LHCN-M2 (cell line): ENCODE measurements at regions not wholly inside any gene's neighbourhood (a gene's known extent, or its start where the extent isn't known, plus 50 kb on each side); places are given as distances from the start of the nearest gene placed in this dataset.
A peak's percentile ranks its signal among the peaks of the same experiment; 100 is the strongest.

Experiments used
- DNase-seq: peaks from one replicate; pipeline ENCODE4 v3.0.0-alpha.2; 2012; ENCODE audit warnings: low read depth

DNA sequence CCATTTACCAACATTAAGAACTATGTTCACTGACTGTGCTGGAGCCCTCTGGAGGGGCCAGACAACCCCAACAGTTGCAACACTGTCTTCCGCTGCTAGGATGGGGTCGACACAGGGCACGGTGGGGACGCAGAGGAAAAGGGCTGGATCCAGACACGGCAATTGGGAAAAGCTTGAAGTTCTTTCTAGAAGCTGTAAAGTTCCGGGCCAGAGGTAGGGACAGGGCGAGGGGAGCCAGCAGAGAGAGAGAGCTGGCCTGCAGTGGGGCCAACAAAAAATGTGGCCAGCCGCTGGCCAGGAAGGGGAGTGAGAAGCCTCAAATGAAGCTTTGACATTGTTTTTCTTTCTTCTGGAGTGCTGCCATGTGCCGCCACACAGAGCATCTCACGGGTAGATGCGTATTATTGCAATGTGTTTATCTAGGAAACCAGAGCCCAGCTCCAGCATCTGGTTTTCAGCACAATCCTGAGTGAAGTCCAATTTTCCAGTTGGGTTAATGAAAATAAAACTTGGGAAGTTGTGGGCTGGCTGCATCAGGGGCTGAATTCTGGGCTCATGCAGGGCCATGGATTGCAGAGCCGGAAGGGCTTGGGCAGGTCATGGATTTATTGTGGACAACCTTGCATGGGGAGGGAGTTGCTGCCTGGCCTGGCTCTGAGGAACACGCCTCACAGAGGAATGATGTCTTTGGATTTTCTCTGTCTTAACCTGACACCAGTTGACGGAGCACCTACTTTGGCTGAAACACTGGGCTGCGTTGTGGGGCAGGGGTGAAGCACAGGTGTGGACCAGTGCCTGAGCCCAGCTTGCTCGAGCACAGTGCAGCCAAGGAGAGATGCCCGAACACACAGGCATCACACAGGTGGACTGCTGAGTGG is 67.6 kb upstream of the AMPD3 start:
- peak; percentile 76 for DNase-seq

DNA sequence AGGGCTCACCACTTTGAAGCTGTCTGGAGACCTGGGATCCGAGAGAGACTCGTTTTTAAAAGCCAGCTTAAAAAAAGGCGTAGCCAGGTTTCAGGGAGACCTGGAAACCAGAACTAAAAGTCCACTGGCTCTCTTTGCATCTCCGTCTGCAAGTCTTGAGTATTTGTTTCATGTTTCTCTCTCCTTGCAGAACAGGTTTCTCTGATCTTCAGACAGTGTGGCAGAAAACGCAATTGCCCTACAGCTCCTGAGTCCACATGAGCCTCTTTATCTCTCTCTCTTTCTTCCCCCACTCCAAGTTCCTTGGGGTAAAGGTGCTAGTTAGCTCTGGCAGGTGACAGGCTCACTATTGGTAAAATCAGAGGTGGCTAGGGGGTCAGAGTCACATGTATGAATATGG is 67.0 kb upstream of the AMPD3 start:
- no peak for DNase-seq

DNA sequence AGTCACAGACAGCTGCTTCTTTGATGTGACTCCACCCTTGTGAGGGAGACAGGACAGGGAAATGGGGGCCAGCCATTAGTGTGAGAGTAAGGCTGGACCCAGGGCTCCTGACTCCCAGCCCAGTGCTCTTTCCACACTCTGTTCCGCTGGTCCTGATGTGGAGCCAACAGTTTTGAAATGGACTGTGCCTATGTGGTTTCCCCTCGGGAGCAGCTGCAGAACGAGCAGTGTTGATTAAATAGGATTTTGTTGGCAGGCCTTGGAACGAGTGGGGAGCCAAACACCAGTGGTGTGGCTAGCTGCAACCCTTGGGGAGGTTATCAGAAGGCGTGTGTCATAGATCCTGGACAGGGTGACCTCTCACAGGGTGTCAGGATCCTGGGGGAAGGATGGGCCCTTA is 66.5 kb upstream of the AMPD3 start:
- DNase-seq: no peak

DNA sequence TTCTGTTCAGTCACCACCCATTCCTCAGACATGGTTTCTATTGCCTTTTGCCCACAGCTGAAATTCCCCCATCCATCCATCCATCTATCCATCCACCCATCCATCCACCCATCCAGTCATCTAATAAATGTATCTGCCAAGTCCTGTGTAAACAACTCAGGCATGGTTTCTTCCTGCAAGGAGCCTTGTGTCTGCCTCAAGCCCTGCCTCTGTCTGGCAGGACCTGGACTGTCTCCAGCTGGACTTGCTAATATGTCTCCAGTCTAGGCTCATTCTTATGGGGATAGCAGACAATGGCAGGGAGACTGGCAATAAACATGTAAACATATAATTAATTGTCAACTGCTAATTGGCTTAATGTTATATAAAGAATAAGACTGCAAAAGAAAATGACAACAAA is 64.7 kb upstream of the AMPD3 start:
- no peak for DNase-seq

DNA sequence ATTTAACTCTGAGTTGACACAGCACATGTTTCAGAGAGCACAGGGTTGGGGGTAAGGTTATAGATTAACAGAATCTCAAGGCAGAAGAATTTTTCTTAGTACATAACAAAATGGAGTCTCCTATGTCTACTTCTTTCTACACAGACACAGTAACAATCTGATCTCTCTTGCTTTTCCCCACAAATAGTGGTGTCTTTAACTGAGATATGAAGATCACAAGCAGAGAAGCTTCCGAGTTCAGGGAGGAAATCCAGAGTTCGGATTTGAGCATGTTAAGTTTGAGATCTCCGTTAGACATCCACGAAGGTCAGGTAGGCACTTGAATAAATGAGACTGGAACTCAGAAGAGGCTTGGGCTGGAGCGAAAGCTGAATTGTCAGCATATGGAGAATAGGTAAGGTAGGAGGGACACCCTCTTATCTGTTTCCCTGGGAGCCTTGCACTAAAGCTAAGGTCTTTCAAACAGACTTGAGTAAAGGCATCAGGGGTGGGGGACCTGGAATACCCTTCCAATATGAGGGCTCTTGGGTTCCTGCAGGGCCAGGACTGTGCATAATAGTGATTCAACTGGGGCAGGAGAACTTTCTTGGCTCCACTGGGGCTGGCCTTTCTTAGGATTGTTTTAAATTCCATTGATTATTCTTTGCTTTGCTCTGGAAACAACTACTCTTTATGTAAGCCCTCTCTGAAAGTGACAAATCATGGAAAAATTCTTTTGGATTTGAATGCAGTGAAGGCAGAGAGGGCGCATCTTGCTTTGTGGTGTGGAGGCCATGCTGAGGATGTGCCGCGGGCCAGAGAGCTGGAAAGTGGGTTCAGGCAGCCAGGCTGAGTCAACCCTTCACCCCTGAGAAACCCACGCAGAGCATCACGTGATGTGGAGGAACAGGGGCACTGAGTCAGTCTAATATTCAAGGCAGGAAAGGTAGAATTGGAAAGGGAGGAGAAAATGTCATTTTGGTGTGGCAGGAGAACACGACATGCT is 62.7 kb upstream of the AMPD3 start:
- no peak for DNase-seq

DNA sequence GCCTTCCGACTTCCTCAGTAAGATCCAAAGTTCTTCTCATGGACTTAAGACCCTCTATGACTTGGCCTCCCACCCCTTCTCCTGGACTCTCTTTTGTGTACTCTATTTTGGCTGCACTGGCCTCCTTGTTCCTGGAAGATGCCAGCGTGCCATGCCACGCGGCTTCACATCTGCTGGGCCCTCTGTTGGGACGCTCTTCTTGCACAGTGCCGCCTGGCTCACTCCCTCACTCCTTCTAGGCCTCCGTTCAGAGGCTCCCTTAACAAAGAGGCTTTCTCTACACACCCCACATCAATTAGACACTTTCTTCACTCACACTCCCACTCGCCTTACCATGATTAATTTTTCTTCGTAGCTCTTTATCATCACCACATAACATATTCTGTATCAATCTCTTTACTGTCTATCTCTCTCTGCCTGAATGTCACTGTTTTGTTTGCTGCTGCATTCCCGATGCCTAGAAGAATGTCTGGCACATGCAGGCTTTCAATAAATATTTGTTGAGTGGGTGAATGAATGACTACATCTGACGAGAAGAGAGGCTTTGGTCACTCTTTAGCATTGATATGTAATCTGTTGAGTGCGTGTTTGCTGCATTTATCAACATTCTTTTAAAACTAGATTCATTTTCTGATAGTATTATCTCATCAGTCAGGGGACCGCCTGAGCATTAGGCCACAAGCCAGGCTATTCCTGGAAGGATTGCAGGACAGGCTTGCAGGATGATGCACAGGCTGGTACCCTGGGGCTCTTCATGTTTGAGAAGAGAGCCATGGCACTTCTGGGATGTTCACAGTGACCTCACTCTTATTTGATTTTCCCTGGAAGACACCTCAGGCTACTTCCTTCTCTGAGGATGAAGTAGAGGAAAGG is 60.6 kb upstream of the AMPD3 start:
- no peak for DNase-seq

DNA sequence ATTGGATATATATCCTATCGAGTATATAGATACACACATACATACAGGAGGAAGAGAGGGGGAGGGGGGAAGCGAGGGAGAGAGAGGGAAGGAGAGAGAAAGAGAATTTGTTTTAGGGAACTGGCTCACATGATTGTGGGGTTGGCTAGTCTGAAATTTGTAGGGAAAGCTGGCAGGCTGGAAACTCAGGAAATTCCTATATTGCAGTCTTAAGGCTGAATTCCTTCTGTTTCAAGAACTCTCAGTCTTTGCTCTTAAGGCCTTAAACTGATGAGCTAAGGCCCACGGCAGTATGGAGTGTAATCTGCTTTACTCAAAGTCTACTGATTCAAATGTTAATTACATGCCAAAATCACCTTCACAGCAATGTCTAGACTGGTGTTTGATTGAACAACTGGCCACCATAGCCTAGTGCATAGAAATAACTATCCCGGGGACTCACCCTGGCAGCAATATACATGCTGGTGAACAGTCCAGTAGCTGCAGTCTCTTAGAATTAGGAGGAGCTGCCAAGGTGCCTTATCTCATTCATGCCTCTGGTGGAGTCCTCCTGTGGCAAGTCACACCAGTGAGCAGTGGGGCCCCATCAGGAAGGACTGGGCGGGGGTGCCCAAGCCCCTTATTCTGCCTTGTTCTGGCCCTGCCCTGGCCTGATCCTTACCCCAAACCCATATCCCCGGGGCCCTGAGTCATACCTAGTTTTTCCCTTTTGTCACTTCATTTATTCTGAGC is 59.7 kb upstream of the AMPD3 start:
- no peak for DNase-seq

DNA sequence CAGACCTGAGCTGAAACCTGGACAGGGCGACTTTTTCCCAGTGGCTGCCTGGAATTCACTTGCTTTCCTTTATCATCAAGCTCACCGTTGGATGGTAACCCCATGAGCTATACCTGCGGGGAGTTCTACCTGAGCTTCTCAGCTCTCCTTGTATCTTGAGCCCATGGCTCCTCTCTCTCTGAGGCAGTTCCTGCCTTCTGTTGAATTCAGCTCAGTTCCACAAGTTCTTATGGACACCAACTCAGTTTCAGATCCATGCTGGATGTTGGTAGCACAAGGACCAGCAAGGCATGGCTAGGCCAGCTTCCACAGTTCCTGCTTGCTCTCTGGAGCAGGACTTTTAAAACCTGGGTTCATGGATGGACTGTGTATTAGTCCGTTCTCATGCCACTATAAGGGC is 58.3 kb upstream of the AMPD3 start:
- DNase-seq: no peak

DNA sequence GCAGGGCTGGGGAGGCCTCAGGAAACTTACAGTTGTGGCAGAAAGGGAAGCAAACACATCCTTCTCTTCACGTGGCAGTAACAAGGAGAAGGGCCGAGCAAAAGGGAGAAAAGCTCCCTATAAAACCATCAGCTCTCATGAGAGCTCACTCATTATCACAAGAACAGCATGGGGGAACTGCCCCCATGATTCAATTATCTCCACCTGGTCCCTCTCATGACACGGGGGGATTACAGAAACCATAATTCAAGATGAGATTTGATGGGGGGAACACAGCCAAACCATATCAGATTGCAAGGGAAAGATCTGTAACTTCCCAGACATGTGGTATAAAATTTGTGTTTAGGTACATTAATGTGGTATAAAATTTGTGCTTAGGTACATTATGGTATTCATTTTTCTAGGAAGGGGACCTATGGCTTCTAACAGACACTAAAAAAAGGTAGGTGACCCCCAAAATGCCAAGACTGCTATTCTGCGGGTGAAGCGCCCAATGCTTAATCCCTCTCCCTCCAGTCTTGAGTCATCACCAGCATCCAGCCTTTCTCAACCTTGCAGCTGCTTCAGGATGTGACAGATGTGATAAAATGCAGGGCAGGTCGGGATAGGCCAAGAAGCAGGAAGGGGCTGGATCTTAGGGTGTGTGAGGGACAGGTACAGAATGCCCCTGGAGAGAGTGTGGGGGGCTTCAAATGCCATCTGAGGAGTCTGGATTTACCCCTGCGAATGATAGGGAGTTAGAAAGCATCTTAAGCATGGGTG is 57.7 kb upstream of the AMPD3 start:
- peak; percentile 87 for DNase-seq

DNA sequence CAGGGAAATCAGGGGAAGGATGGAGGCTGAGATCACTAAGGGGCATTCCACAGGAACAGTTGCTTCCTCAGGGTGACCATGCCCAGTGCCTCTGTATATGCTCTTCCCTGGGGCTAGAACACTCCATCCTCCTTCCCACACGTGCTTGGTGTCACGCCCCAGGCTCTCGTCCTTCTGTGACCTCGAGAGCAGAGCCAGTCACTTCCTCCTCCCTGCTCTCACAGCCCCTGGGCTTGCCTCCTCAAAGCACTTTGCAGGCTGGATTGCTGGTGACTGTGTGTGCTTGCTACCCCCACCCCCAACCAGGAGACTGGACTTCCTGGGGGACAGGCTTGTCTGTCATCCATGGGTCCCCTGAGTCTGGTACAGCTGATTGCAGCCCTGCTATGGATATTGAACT is 56.5 kb upstream of the AMPD3 start:
- no peak for DNase-seq

DNA sequence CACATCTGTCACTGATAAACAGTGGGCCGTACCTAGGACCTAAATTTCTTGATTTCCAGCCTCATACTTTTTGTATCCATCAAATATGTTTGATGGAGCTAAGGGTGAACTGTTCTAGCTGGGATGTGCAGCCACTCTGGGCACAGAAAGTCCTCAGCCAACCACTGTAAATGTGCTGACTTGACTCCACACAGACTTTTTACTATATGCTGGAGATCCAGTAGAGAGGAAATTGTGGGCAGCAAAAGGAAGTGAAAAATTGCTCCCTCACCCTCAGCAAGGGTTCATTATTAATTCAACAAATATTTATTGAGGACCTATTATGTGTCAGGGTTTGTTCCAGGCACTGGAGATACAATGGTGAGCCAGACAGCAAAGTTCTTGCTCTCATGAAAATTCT is 54.2 kb upstream of the AMPD3 start:
- DNase-seq: no peak

DNA sequence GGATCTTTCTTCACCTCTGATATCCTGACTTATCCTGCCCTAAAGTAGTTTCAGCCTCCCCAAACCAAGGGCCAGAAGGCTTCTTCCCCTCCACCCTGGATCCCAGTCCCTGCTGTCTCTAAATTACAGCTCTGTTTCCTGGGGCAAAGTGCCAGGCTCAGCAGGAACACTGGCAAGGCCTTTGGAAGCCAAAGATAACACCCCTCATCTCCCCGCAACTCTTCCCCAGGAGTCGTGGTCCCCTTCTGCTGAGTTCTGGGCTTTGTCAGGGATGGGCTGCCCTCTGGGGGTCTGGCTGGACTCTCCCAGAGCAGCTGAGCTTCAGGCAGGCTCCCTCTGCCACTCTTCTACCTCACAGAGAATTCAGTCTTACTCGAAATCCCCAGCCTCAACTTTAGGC is 53.8 kb upstream of the AMPD3 start:
- no peak for DNase-seq

DNA sequence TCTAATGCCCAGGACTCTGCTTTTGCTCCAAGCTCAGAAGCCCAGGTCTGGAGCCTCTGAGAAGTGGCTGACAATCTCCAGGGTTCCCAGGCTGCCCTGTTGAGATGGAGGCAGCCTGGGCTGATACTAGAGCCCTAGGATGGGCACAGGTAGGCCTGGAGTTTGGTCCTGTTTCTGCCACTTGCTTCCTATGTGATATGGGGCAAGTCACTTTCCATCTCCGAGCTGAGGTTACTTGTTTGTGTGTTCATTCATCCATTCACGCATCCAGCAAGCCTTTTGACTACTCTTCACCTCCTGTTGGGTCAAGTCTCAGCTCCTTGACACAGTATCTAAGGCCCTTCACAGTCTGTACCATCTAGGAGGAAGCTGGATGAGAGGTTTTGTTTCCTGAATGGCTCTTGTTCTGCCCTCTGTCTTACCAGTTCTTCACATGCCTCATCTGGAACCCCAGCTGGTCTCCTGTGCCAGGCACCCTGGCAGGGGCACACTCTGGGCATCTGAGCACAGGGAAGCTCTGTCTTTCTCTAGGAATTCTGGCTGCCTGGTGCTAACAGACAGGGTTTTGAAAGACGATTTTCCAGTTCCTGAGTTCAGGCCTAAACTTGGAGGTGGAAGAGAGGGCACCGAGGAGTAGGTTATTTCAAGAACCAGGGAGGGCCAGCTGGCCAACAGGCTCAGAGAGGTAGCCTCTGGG is 53.2 kb upstream of the AMPD3 start:
- DNase-seq: no peak
